CD4-positive, alpha-beta memory T cell (primary cell): ENCODE measurements at regions not wholly inside any gene's neighbourhood (a gene's known extent, or its start where the extent isn't known, plus 50 kb on each side); places are given as distances from the start of the nearest gene placed in this dataset.

ENCODE experiments used
- CTCF ChIA-PET: fragments of 350-600 bp; sonication (Branson Sonifier 250); formaldehyde crosslinking; loops from one replicate; lab custom pipeline; 2021; ENCODE audit warnings: inconsistent platforms; ENCODE audit not compliant: partially characterized antibody; lab: Charles Lee
- POLR2A ChIA-PET: fragments of 350-600 bp; sonication (Branson Sonifier 250); formaldehyde crosslinking; loops from one replicate; lab custom pipeline; 2021; ENCODE audit not compliant: partially characterized antibody; lab: Charles Lee
- DNase-seq, 5 donors: peaks; one replicate each; pipeline versions ENCODE4 v3.0.0 to v3.0.0-alpha.2; 2020 to 2022; ENCODE audit warnings: mixed read lengths in 1 of 5
- H3K27ac ChIP-seq: one replicate; pipeline ENCODE4 v1.7.0; 2013; ENCODE audit warnings: low read depth, low read length
- H3K27me3 ChIP-seq: 2 replicates; pipeline ENCODE4 v1.7.0; 2013; ENCODE audit warnings: mild to moderate bottlenecking, low read length, moderate library complexity; ENCODE audit not compliant: insufficient read depth
- H3K36me3 ChIP-seq: 2 replicates; pipeline ENCODE4 v1.7.0; 2013; ENCODE audit warnings: mild to moderate bottlenecking, low read length, moderate library complexity; ENCODE audit not compliant: insufficient read depth
- H3K4me1 ChIP-seq: 2 replicates; pipeline ENCODE4 v1.7.0; 2013; ENCODE audit warnings: mild to moderate bottlenecking, low read length, moderate library complexity; ENCODE audit not compliant: insufficient read depth
- H3K4me3 ChIP-seq, 2 donors: one replicate each; pipeline ENCODE4 v1.7.0; 2013; ENCODE audit warnings: low read length in 2 of 2, mild to moderate bottlenecking in 1 of 2
- H3K9me3 ChIP-seq, 2 donors: one replicate each; pipeline ENCODE4 v1.7.0; 2013; ENCODE audit warnings: low read length in 2 of 2, control low read depth in 1 of 2; ENCODE audit not compliant: control insufficient read depth in 1 of 2
- H3K27ac Mint-ChIP-seq, 7 donors: one replicate each; pipeline ENCODE4 v1.8.0; 2020 to 2021; ENCODE audit warnings: mixed read lengths in 7 of 7, mild to moderate bottlenecking in 6 of 7, inconsistent platforms in 3 of 7, moderate library complexity in 3 of 7
- H3K27me3 Mint-ChIP-seq, 2 donors: one replicate each; pipeline ENCODE4 v1.8.0; 2020 to 2021; ENCODE audit warnings: mixed read lengths in 2 of 2
- H3K36me3 Mint-ChIP-seq, 2 donors: one replicate each; pipeline ENCODE4 v1.8.0; 2020 to 2021; ENCODE audit warnings: mixed read lengths in 2 of 2, inconsistent platforms in 1 of 2, mild to moderate bottlenecking in 1 of 2
- H3K4me1 Mint-ChIP-seq, 4 donors: one replicate each; pipeline ENCODE4 v1.8.0; 2020 to 2021; ENCODE audit warnings: mixed read lengths in 4 of 4, mild to moderate bottlenecking in 1 of 4
- H3K4me3 Mint-ChIP-seq, 8 donors: one replicate each; pipeline ENCODE4 v1.8.0; 2020 to 2021; ENCODE audit warnings: mixed read lengths in 8 of 8, mild to moderate bottlenecking in 7 of 8, moderate library complexity in 6 of 8, inconsistent platforms in 3 of 8
- H3K9me3 Mint-ChIP-seq, 8 donors: one replicate each; pipeline ENCODE4 v1.8.0; 2020 to 2021; ENCODE audit warnings: mixed read lengths in 8 of 8, mild to moderate bottlenecking in 5 of 8, inconsistent platforms in 3 of 8, moderate library complexity in 1 of 8
- intact Hi-C: fragments of 100-400 bp; cut with micrococcal nuclease; formaldehyde crosslinking; loops from one replicate; pipeline ENCODE4 v1.15.1; 2023

GRCh38 chr18:45168866-45169600, 446.2 kb upstream of the SLC14A2 start:
- H3K27ac ChIP-seq: no peak overlapping the region
- H3K27ac Mint-ChIP-seq: no peak overlapping the region
- no peak for DNase-seq
- no peaks in the 10 kb centered on the region for H3K4me1 ChIP-seq
- H3K36me3 ChIP-seq: no peaks in the 10 kb centered on the region
- peaks cover 0 to 2% (median 0%) of the 10 kb centered on the region in 8 donors for H3K9me3 Mint-ChIP-seq
- H3K4me3 Mint-ChIP-seq: no peak overlapping the region
- peaks cover 0 to 3% of the 10 kb centered on the region in 2 donors for H3K27me3 Mint-ChIP-seq
- POLR2A ChIA-PET: no interaction called here
- no peak overlapping the region for H3K4me3 ChIP-seq
- no peaks in the 10 kb centered on the region for H3K9me3 ChIP-seq
- H3K4me1 Mint-ChIP-seq: no peaks in the 10 kb centered on the region
- no peaks in the 10 kb centered on the region for H3K36me3 Mint-ChIP-seq
- CTCF ChIA-PET: no interaction called here
- intact Hi-C loops: no loop called here
- no peaks in the 10 kb centered on the region for H3K27me3 ChIP-seq

DNA sequence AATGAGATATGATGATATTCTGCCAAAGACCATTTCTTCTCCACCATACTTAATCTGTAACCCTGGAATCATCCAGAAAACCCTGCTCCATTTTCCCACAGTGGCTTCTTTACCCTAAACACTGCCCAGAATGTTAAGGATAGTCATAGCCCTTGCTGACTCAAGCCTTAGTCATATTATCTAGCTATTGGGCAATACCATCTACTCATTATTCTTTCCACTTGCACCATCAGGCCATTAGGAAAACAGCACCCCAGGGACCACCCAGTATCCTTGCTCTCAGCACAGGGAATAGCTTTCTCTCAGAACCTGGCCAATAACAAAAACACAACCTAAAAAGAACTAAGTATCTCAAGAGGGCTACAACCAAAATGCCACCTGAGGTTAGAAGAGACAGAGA, 445.7 kb upstream of the SLC14A2 start:
- Mint-ChIP-seq H3K27me3 (peaks cover 0 to 3% of the 10 kb centered on the region in 2 donors), H3K9me3 (peaks cover 0 to 2% (median 0%) of the 10 kb centered on the region in 8 donors), H3K4me1 (no peaks in the 10 kb centered on the region), H3K27ac (no peak overlapping the region), H3K36me3 (no peaks in the 10 kb centered on the region), H3K4me3 (no peak overlapping the region)
- POLR2A ChIA-PET: no interaction called here
- DNase-seq: no peak
- CTCF ChIA-PET: no interaction called here
- Histone ChIP-seq H3K4me1 (no peaks in the 10 kb centered on the region), H3K27me3 (no peaks in the 10 kb centered on the region), H3K4me3 (no peak overlapping the region), H3K9me3 (no peaks in the 10 kb centered on the region), H3K36me3 (no peaks in the 10 kb centered on the region), H3K27ac (no peak overlapping the region)
- intact Hi-C loops: no loop called here

DNA sequence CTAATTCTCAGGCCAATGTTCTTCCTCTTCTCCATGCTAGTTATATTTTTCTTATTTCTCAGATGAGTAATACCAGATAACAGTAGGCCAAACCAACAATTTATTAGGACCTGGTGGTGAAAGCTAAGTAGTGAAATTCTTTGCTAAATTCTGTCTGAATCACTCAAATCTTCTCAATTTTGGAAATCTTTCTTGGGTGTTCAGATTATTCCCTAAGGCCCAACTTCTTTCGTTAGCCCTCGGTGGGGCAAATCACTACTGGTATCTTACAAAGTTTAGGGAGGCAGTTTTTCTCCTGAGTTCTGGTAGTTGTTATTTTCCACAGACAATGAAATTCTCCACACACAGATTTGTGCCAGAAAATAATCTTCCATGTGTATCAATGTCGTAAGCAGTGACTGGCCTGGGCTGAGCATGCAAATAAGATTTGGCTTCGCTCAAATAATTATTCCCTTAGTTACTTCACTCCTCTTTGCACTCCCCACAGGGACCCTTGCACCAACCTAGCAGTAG, 443.5 kb upstream of the SLC14A2 start:
- CTCF ChIA-PET: no interaction called here
- no peak overlapping the region for H3K4me3 Mint-ChIP-seq
- H3K36me3 ChIP-seq: no peaks in the 10 kb centered on the region
- no peak for DNase-seq
- POLR2A ChIA-PET: no interaction called here
- no peak overlapping the region for H3K4me3 ChIP-seq
- H3K27me3 ChIP-seq: no peaks in the 10 kb centered on the region
- intact Hi-C loops: no loop called here
- no peaks in the 10 kb centered on the region for H3K36me3 Mint-ChIP-seq
- no peaks in the 10 kb centered on the region for H3K4me1 Mint-ChIP-seq
- H3K9me3 Mint-ChIP-seq: peaks cover 0 to 2% (median 0%) of the 10 kb centered on the region in 8 donors
- H3K27me3 Mint-ChIP-seq: peaks cover 0 to 2% of the 10 kb centered on the region in 2 donors
- no peaks in the 10 kb centered on the region for H3K4me1 ChIP-seq
- no peak overlapping the region for H3K27ac ChIP-seq
- no peak overlapping the region for H3K27ac Mint-ChIP-seq
- no peaks in the 10 kb centered on the region for H3K9me3 ChIP-seq

GRCh38 chr18:45173327-45173726, 441.9 kb upstream of the SLC14A2 start:
- no peak overlapping the region for H3K4me3 Mint-ChIP-seq
- H3K9me3 ChIP-seq: no peaks in the 10 kb centered on the region
- no peaks in the 10 kb centered on the region for H3K36me3 ChIP-seq
- DNase-seq: no peak
- H3K4me3 ChIP-seq: no peak overlapping the region
- no peaks in the 10 kb centered on the region for H3K4me1 ChIP-seq
- intact Hi-C loops: no loop called here
- H3K27ac Mint-ChIP-seq: peak overlapping the region in 1 of 7 donors; percentile 1
- H3K4me1 Mint-ChIP-seq: no peaks in the 10 kb centered on the region
- no peaks in the 10 kb centered on the region for H3K27me3 ChIP-seq
- ChIA-PET POLR2A (no interaction called here), CTCF (no interaction called here)
- no peaks in the 10 kb centered on the region for H3K36me3 Mint-ChIP-seq
- H3K9me3 Mint-ChIP-seq: peaks cover 0 to 2% (median 0%) of the 10 kb centered on the region in 8 donors
- H3K27ac ChIP-seq: no peak overlapping the region
- peaks cover 2 to 3% of the 10 kb centered on the region in 2 donors for H3K27me3 Mint-ChIP-seq

- H3K36me3 Mint-ChIP-seq: no peaks in the 10 kb centered on the region
Measured at GRCh38 chr18:45173799-45174519, 441.3 kb upstream of the SLC14A2 start.

DNA sequence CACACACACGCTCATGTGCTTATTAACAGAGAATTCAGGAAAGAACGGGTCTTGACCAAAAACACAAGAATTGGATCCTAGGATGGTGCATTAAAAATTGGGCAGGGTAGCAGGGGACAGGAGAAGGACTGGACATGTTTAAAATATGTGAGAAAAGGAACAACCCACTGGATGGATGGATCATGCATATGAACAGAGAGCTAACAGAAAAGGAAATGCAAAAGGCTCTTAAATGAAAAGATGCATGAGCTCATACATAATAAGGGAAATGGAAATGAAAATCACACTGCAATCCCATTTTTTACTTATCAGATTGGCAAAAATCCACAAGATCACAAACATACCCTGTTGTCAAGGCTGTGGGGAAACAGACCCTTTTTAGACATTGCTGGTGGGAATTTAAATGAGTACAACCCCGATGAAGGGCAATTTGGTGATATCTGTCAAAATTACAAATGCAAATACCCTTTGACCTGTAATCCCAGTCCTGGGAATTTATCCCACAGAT, 440.6 kb upstream of the SLC14A2 start:
- Mint-ChIP-seq H3K36me3 (no peaks in the 10 kb centered on the region), H3K4me3 (no peak overlapping the region), H3K9me3 (peaks cover 0 to 2% (median 0%) of the 10 kb centered on the region in 8 donors)

More at GRCh38 chr18:45173799-45174519, 441.3 kb upstream of the SLC14A2 start:
- CTCF ChIA-PET: no interaction called here
- no peak overlapping the region for H3K27ac ChIP-seq
- no peaks in the 10 kb centered on the region for H3K4me1 Mint-ChIP-seq
- no peaks in the 10 kb centered on the region for H3K27me3 ChIP-seq
- H3K4me1 ChIP-seq: no peaks in the 10 kb centered on the region
- intact Hi-C loops: no loop called here
- DNase-seq: no peak
- H3K9me3 ChIP-seq: no peaks in the 10 kb centered on the region
- H3K27me3 Mint-ChIP-seq: peaks cover 2 to 3% of the 10 kb centered on the region in 2 donors
- POLR2A ChIA-PET: no interaction called here
- no peaks in the 10 kb centered on the region for H3K36me3 ChIP-seq
- H3K9me3 Mint-ChIP-seq: peaks cover 0 to 2% (median 0%) of the 10 kb centered on the region in 8 donors
- no peak overlapping the region for H3K4me3 ChIP-seq
- H3K4me3 Mint-ChIP-seq: no peak overlapping the region
- H3K27ac Mint-ChIP-seq: no peak overlapping the region

DNA sequence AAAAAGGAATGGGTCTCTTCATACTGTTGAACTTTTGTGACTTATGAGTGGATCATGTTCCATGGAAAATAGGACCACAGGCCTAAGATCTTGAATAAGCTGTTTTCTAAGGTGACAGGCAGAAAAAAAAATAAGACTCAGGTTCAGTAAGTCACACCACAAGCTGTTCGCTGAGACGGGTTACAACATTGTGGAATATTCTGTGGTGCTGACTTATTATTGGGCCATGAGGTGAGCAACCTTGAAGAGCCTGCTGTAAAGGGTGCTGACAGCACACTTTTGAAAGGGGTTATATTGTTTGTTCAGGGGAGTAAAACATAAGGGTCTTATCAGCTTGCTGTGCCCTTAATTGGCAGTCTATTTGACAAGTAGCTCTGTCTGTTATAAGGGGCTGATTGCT, 439.8 kb upstream of the SLC14A2 start:
- intact Hi-C loops: no loop called here
- DNase-seq: no peak
- Mint-ChIP-seq H3K4me1 (no peaks in the 10 kb centered on the region), H3K4me3 (no peak overlapping the region), H3K36me3 (no peaks in the 10 kb centered on the region), H3K27me3 (peaks cover 2 to 3% of the 10 kb centered on the region in 2 donors), H3K27ac (no peak overlapping the region), H3K9me3 (no peaks in the 10 kb centered on the region)
- no peaks in the 10 kb centered on the region for H3K4me1 ChIP-seq
- H3K27ac ChIP-seq: no peak overlapping the region
- no peaks in the 10 kb centered on the region for H3K27me3 ChIP-seq
- H3K4me3 ChIP-seq: no peak overlapping the region
- POLR2A ChIA-PET: no interaction called here
- CTCF ChIA-PET: no interaction called here
- no peaks in the 10 kb centered on the region for H3K9me3 ChIP-seq
- H3K36me3 ChIP-seq: no peaks in the 10 kb centered on the region

More for the DNA sequence above, 440.6 kb upstream of the SLC14A2 start:
- ChIA-PET POLR2A (no interaction called here), CTCF (no interaction called here)
- no peak overlapping the region for H3K4me3 ChIP-seq
- H3K27ac ChIP-seq: no peak overlapping the region
- H3K27me3 ChIP-seq: no peaks in the 10 kb centered on the region
- no peak for DNase-seq
- H3K4me1 ChIP-seq: no peaks in the 10 kb centered on the region
- peaks cover 2 to 3% of the 10 kb centered on the region in 2 donors for H3K27me3 Mint-ChIP-seq
- no peaks in the 10 kb centered on the region for H3K36me3 ChIP-seq
- H3K27ac Mint-ChIP-seq: no peak overlapping the region
- no peaks in the 10 kb centered on the region for H3K4me1 Mint-ChIP-seq
- intact Hi-C loops: no loop called here
- no peaks in the 10 kb centered on the region for H3K9me3 ChIP-seq
